ENCODE measurements at regions not wholly inside any gene's neighbourhood (a gene's known extent, or its start where the extent isn't known, plus 50 kb on each side); places are given as distances from the start of the nearest gene placed in this dataset.

GRCh38 chr5:145385276-145385675, 449.9 kb downstream of the PRELID2 start:
- Histone ChIP-seq H3K79me2 (ENCODE audit: insufficient read depth, low read length) (no peaks in the 10 kb centered on the region), H3K4me2 (ENCODE audit: low read depth, low read length, poor library complexity, severe bottlenecking) (no peak overlapping the region), H4K20me1 (ENCODE audit: insufficient read depth, low read length, poor library complexity, severe bottlenecking) (no peaks in the 10 kb centered on the region), H3K9ac (ENCODE audit: low read depth, low read length, poor library complexity, severe bottlenecking) (no peak overlapping the region), H3K9me3 (ENCODE audit: insufficient read depth, low read depth, low read length) (no peaks in the 10 kb centered on the region; the same call in 1 of the 2 replicates), H3K4me3 (ENCODE audit: low read length, poor library complexity, severe bottlenecking) (no peak overlapping the region), H3K27me3 (ENCODE audit: insufficient read depth, low read length, poor library complexity, severe bottlenecking) (no peaks in the 10 kb centered on the region), H3K9me2 (replicated peaks; ENCODE audit: low read depth, low read length) (no peaks in the 10 kb centered on the region), H3K36me3 (ENCODE audit: insufficient read depth, low read length) (no peaks in the 10 kb centered on the region), H3K4me1 (ENCODE audit: insufficient read depth, low read length, poor library complexity, severe bottlenecking) (no peaks in the 10 kb centered on the region), H3F3A (ENCODE audit: low read depth) (no peaks in the 10 kb centered on the region), H2AFZ (ENCODE audit: low read length) (no peak overlapping the region)
- TF ChIP-seq CTCF (conservative IDR thresholded peaks at IDR 0.05; ENCODE audit: low read length) = no peak

DNA sequence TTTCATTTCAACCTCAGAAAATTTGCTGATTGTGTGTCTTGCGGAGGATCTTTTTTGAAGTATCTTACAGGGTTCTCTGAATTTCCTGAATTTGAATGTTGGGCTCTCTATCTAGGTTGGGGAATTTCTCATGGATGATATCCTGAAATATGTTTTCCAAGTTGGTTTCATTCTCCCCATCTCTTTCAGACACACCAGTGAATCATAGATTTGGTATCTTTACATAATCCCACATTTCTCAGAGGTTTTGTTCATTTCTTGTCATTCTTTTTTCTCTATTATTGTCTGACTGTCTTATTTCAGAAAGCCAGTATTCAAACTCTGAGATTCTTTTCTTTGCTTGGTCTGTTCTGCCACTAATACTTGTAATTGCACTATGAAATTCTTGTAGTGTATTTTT, 456.9 kb downstream of the PRELID2 start:
- Histone ChIP-seq H3K27me3 (ENCODE audit: insufficient read depth, low read length, poor library complexity, severe bottlenecking) (no peaks in the 10 kb centered on the region), H3K36me3 (ENCODE audit: insufficient read depth, low read length) (no peaks in the 10 kb centered on the region), H3K79me2 (ENCODE audit: insufficient read depth, low read length) (no peaks in the 10 kb centered on the region), H3F3A (ENCODE audit: low read depth) (no peaks in the 10 kb centered on the region), H3K9me3 (ENCODE audit: insufficient read depth, low read depth, low read length) (peaks cover 18% of the 10 kb centered on the region; the same call in 1 of the 2 replicates), H3K4me1 (ENCODE audit: insufficient read depth, low read length, poor library complexity, severe bottlenecking) (no peaks in the 10 kb centered on the region), H3K4me3 (ENCODE audit: low read length, poor library complexity, severe bottlenecking) (no peak overlapping the region), H3K4me2 (ENCODE audit: low read depth, low read length, poor library complexity, severe bottlenecking) (no peak overlapping the region), H2AFZ (ENCODE audit: low read length) (no peak overlapping the region), H3K9ac (ENCODE audit: low read depth, low read length, poor library complexity, severe bottlenecking) (no peak overlapping the region), H3K9me2 (replicated peaks; ENCODE audit: low read depth, low read length) (no peaks in the 10 kb centered on the region), H4K20me1 (ENCODE audit: insufficient read depth, low read length, poor library complexity, severe bottlenecking) (no peaks in the 10 kb centered on the region)
- TF ChIP-seq EZH2phosphoT487 (IDR thresholded peaks at IDR 0.05; ENCODE audit: borderline replicate concordance) (no peak), CTCF (conservative IDR thresholded peaks at IDR 0.05; ENCODE audit: low read length) (no peak)

GRCh38 chr5:145375521-145375920, 459.6 kb downstream of the PRELID2 start:
- Histone ChIP-seq H4K20me1 (ENCODE audit: insufficient read depth, low read length, poor library complexity, severe bottlenecking) (no peaks in the 10 kb centered on the region), H3K79me2 (ENCODE audit: insufficient read depth, low read length) (no peaks in the 10 kb centered on the region), H3K9me2 (replicated peaks; ENCODE audit: low read depth, low read length) (no peaks in the 10 kb centered on the region), H3F3A (ENCODE audit: low read depth) (no peaks in the 10 kb centered on the region), H3K4me1 (ENCODE audit: insufficient read depth, low read length, poor library complexity, severe bottlenecking) (no peaks in the 10 kb centered on the region), H3K4me3 (ENCODE audit: low read length, poor library complexity, severe bottlenecking) (no peak overlapping the region), H2AFZ (ENCODE audit: low read length) (no peak overlapping the region), H3K9ac (ENCODE audit: low read depth, low read length, poor library complexity, severe bottlenecking) (no peak overlapping the region), H3K9me3 (ENCODE audit: insufficient read depth, low read depth, low read length) (peaks cover 18% of the 10 kb centered on the region; the same call in 1 of the 2 replicates), H3K27me3 (ENCODE audit: insufficient read depth, low read length, poor library complexity, severe bottlenecking) (no peaks in the 10 kb centered on the region), H3K36me3 (ENCODE audit: insufficient read depth, low read length) (no peaks in the 10 kb centered on the region), H3K4me2 (ENCODE audit: low read depth, low read length, poor library complexity, severe bottlenecking) (no peak overlapping the region)
- TF ChIP-seq EZH2phosphoT487 (IDR thresholded peaks at IDR 0.05; ENCODE audit: borderline replicate concordance) = no peak
- no peak for TF ChIP-seq CTCF (conservative IDR thresholded peaks at IDR 0.05; ENCODE audit: low read length)
